Transverse colon (tissue), 3 donors: ENCODE measurements at regions not wholly inside any gene's neighbourhood (a gene's known extent, or its start where the extent isn't known, plus 50 kb on each side); places are given as distances from the start of the nearest gene placed in this dataset.

Experiments used
- POLR2A ChIP-seq: fragments of 450-650 bp; IDR thresholded peaks from one replicate; pipeline ENCODE4 v1.6.1; 2016; ENCODE audit warnings: antibody characterized with exemption, mild to moderate bottlenecking, moderate library complexity
- TF ChIP-seq, protein P1 (sequence below), 5 experiments: fragments of 200-600 bp in 3 of 5; fragments of 450-650 bp in 2 of 5; sonication (generic) in 3 of 5; IDR thresholded peaks; 1 replicate in 2 of 5; 2 replicates in 3 of 5; pipeline ENCODE4 v1.5.1; 2016 to 2017; ENCODE audit warnings: antibody characterized with exemption in 5 of 5, inconsistent platforms in 3 of 5, mild to moderate bottlenecking in 2 of 5, moderate library complexity in 1 of 5

DNA sequence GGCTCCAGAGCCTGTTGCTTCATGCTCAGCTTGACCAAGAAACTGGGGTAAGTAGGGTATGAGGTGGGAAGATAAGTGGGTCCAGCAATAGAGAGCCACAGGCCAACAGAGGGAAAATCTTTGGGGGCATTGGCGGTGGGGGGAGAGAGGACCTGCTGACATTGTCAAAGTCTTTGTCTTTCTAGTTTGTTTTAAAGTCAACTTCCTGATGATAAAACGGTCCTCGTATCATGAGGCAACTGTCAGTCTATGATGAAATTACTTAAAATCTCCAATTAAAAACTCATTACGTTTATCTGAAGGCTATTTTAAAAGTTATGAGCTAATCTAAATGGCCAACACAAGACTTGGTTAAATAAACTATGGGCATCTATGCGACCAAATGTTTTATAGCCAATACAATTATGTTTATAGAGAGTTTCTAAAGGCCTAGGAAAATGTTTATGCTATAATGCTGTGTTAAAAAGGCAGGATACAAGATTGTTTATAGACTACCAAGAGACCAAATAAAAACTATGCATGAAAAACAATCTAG is 84.4 kb upstream of the CD28 start:
- TF ChIP-seq, protein P1, sequence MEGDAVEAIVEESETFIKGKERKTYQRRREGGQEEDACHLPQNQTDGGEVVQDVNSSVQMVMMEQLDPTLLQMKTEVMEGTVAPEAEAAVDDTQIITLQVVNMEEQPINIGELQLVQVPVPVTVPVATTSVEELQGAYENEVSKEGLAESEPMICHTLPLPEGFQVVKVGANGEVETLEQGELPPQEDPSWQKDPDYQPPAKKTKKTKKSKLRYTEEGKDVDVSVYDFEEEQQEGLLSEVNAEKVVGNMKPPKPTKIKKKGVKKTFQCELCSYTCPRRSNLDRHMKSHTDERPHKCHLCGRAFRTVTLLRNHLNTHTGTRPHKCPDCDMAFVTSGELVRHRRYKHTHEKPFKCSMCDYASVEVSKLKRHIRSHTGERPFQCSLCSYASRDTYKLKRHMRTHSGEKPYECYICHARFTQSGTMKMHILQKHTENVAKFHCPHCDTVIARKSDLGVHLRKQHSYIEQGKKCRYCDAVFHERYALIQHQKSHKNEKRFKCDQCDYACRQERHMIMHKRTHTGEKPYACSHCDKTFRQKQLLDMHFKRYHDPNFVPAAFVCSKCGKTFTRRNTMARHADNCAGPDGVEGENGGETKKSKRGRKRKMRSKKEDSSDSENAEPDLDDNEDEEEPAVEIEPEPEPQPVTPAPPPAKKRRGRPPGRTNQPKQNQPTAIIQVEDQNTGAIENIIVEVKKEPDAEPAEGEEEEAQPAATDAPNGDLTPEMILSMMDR (IDR thresholded peaks at IDR 0.05): no peak
- TF ChIP-seq POLR2A: no peak
